ENCODE measurements at regions not wholly inside any gene's neighbourhood (a gene's known extent, or its start where the extent isn't known, plus 50 kb on each side); places are given as distances from the start of the nearest gene placed in this dataset.
"Not testable (repeated sequence)": the region's sequence is repeated elsewhere in the genome, so short reads cannot be mapped to it uniquely, and the experiment has no call there.

GRCh38 chr2:89986532-89986931 is 1295.1 kb downstream of the RPIA start:
- H3K36me3 ChIP-seq (replicated peaks in 1 of 2; ENCODE audit: control insufficient read depth in 2 of 2, insufficient read depth in 2 of 2, low read length in 2 of 2); H3K9me3 ChIP-seq (replicated peaks in 1 of 2; ENCODE audit: control insufficient read depth in 2 of 2, insufficient read depth in 1 of 2, low read depth in 1 of 2, low read length in 2 of 2); H3K14ac ChIP-seq (ENCODE audit: low read length); H3K18ac ChIP-seq (ENCODE audit: low read length); H2AK5ac ChIP-seq (ENCODE audit: low read depth, low read length); H3K27ac ChIP-seq (replicated peaks; ENCODE audit: low read length); DNase-seq (ENCODE audit: low spot score); H3K9ac ChIP-seq (ENCODE audit: low read depth, low read length, poor library complexity); H2BK15ac ChIP-seq (ENCODE audit: low read length); H2BK120ac ChIP-seq (ENCODE audit: low read depth, low read length); H3K79me1 ChIP-seq (ENCODE audit: low read depth, low read length); H4K8ac ChIP-seq (ENCODE audit: low read depth, low read length); H3K23ac ChIP-seq (ENCODE audit: low read depth, low read length, poor library complexity); H3K4me3 ChIP-seq (ENCODE audit: low read length in 2 of 2); H2BK12ac ChIP-seq (ENCODE audit: low read length); H2BK5ac ChIP-seq (ENCODE audit: low read length); H2AFZ ChIP-seq (ENCODE audit: low read length); H3K4ac ChIP-seq (ENCODE audit: low read length); H3K4me1 ChIP-seq (ENCODE audit: control insufficient read depth in 2 of 2, insufficient read depth in 1 of 2, low read depth in 1 of 2, low read length in 2 of 2); H3K27me3 ChIP-seq (ENCODE audit: control insufficient read depth in 3 of 3, insufficient read depth in 3 of 3, low read depth in 1 of 3, low read length in 3 of 3); H4K91ac ChIP-seq (ENCODE audit: low read depth, low read length, poor library complexity); H3K4me2 ChIP-seq (ENCODE audit: insufficient read depth, low read length, poor library complexity, severe bottlenecking): not testable (repeated sequence)
- WGBS, 2 donors (ENCODE audit: extremely low coverage in 2 of 2, insufficient read length in 2 of 2, insufficient replicate concordance in 1 of 2): no CpG with 5 or more reads among the region's 4 CpGs

- not testable (repeated sequence) for H3K36me3 ChIP-seq (replicated peaks in 1 of 2; ENCODE audit: control insufficient read depth in 2 of 2, insufficient read depth in 2 of 2, low read length in 2 of 2); H4K8ac ChIP-seq (ENCODE audit: low read depth, low read length); H2AK5ac ChIP-seq (ENCODE audit: low read depth, low read length); H3K9ac ChIP-seq (ENCODE audit: low read depth, low read length, poor library complexity); H3K4me3 ChIP-seq (ENCODE audit: low read length in 2 of 2); H3K79me1 ChIP-seq (ENCODE audit: low read depth, low read length); H2BK120ac ChIP-seq (ENCODE audit: low read depth, low read length); H2AFZ ChIP-seq (ENCODE audit: low read length); DNase-seq (ENCODE audit: low spot score); H3K9me3 ChIP-seq (replicated peaks in 1 of 2; ENCODE audit: control insufficient read depth in 2 of 2, insufficient read depth in 1 of 2, low read depth in 1 of 2, low read length in 2 of 2); H2BK5ac ChIP-seq (ENCODE audit: low read length); H3K23ac ChIP-seq (ENCODE audit: low read depth, low read length, poor library complexity); H3K4ac ChIP-seq (ENCODE audit: low read length); H2BK15ac ChIP-seq (ENCODE audit: low read length); H3K4me1 ChIP-seq (ENCODE audit: control insufficient read depth in 2 of 2, insufficient read depth in 1 of 2, low read depth in 1 of 2, low read length in 2 of 2); H3K27ac ChIP-seq (replicated peaks; ENCODE audit: low read length); H3K18ac ChIP-seq (ENCODE audit: low read length); H4K91ac ChIP-seq (ENCODE audit: low read depth, low read length, poor library complexity); H3K4me2 ChIP-seq (ENCODE audit: insufficient read depth, low read length, poor library complexity, severe bottlenecking); H3K27me3 ChIP-seq (ENCODE audit: control insufficient read depth in 3 of 3, insufficient read depth in 3 of 3, low read depth in 1 of 3, low read length in 3 of 3); H2BK12ac ChIP-seq (ENCODE audit: low read length); H3K14ac ChIP-seq (ENCODE audit: low read length)
Observed at GRCh38 chr2:89996779-89997178, 1305.3 kb downstream of the RPIA start.

GRCh38 chr2:90004553-90004952 is 1313.1 kb downstream of the RPIA start:
- not testable (repeated sequence) for H2BK120ac ChIP-seq (ENCODE audit: low read depth, low read length); H2BK5ac ChIP-seq (ENCODE audit: low read length); H3K18ac ChIP-seq (ENCODE audit: low read length); H3K14ac ChIP-seq (ENCODE audit: low read length); H3K4me2 ChIP-seq (ENCODE audit: insufficient read depth, low read length, poor library complexity, severe bottlenecking); DNase-seq (ENCODE audit: low spot score); H4K91ac ChIP-seq (ENCODE audit: low read depth, low read length, poor library complexity); H3K27me3 ChIP-seq (ENCODE audit: control insufficient read depth in 3 of 3, insufficient read depth in 3 of 3, low read depth in 1 of 3, low read length in 3 of 3); H3K23ac ChIP-seq (ENCODE audit: low read depth, low read length, poor library complexity); H3K9me3 ChIP-seq (replicated peaks in 1 of 2; ENCODE audit: control insufficient read depth in 2 of 2, insufficient read depth in 1 of 2, low read depth in 1 of 2, low read length in 2 of 2); H3K79me1 ChIP-seq (ENCODE audit: low read depth, low read length); H3K4me1 ChIP-seq (ENCODE audit: control insufficient read depth in 2 of 2, insufficient read depth in 1 of 2, low read depth in 1 of 2, low read length in 2 of 2); H2AFZ ChIP-seq (ENCODE audit: low read length); H3K4ac ChIP-seq (ENCODE audit: low read length); H4K8ac ChIP-seq (ENCODE audit: low read depth, low read length); H3K27ac ChIP-seq (replicated peaks; ENCODE audit: low read length); H3K9ac ChIP-seq (ENCODE audit: low read depth, low read length, poor library complexity); H2AK5ac ChIP-seq (ENCODE audit: low read depth, low read length); H3K4me3 ChIP-seq (ENCODE audit: low read length in 2 of 2); H3K36me3 ChIP-seq (replicated peaks in 1 of 2; ENCODE audit: control insufficient read depth in 2 of 2, insufficient read depth in 2 of 2, low read length in 2 of 2); H2BK15ac ChIP-seq (ENCODE audit: low read length); H2BK12ac ChIP-seq (ENCODE audit: low read length)

GRCh38 chr2:90010442-90011100 is 1319.1 kb downstream of the RPIA start:
- not testable (repeated sequence) for H3K27me3 ChIP-seq (ENCODE audit: control insufficient read depth in 3 of 3, insufficient read depth in 3 of 3, low read depth in 1 of 3, low read length in 3 of 3); H3K27ac ChIP-seq (replicated peaks; ENCODE audit: low read length); H2BK15ac ChIP-seq (ENCODE audit: low read length); H3K4ac ChIP-seq (ENCODE audit: low read length); H2BK120ac ChIP-seq (ENCODE audit: low read depth, low read length); H4K91ac ChIP-seq (ENCODE audit: low read depth, low read length, poor library complexity); H3K9me3 ChIP-seq (replicated peaks in 1 of 2; ENCODE audit: control insufficient read depth in 2 of 2, insufficient read depth in 1 of 2, low read depth in 1 of 2, low read length in 2 of 2); H3K4me3 ChIP-seq (ENCODE audit: low read length in 2 of 2); H4K8ac ChIP-seq (ENCODE audit: low read depth, low read length); H3K18ac ChIP-seq (ENCODE audit: low read length); H2BK12ac ChIP-seq (ENCODE audit: low read length); H2BK5ac ChIP-seq (ENCODE audit: low read length); DNase-seq (ENCODE audit: low spot score); H3K79me1 ChIP-seq (ENCODE audit: low read depth, low read length); H3K9ac ChIP-seq (ENCODE audit: low read depth, low read length, poor library complexity); H3K23ac ChIP-seq (ENCODE audit: low read depth, low read length, poor library complexity); H3K4me2 ChIP-seq (ENCODE audit: insufficient read depth, low read length, poor library complexity, severe bottlenecking); H3K36me3 ChIP-seq (replicated peaks in 1 of 2; ENCODE audit: control insufficient read depth in 2 of 2, insufficient read depth in 2 of 2, low read length in 2 of 2); H3K4me1 ChIP-seq (ENCODE audit: control insufficient read depth in 2 of 2, insufficient read depth in 1 of 2, low read depth in 1 of 2, low read length in 2 of 2); H2AK5ac ChIP-seq (ENCODE audit: low read depth, low read length); H3K14ac ChIP-seq (ENCODE audit: low read length); H2AFZ ChIP-seq (ENCODE audit: low read length)
- WGBS, 2 donors (ENCODE audit: extremely low coverage in 2 of 2, insufficient read length in 2 of 2, insufficient replicate concordance in 1 of 2): no CpG with 5 or more reads among the region's 4 CpGs
